ENCODE measurements at regions not wholly inside any gene's neighbourhood (a gene's known extent, or its start where the extent isn't known, plus 50 kb on each side); places are given as distances from the start of the nearest gene placed in this dataset.

DNA sequence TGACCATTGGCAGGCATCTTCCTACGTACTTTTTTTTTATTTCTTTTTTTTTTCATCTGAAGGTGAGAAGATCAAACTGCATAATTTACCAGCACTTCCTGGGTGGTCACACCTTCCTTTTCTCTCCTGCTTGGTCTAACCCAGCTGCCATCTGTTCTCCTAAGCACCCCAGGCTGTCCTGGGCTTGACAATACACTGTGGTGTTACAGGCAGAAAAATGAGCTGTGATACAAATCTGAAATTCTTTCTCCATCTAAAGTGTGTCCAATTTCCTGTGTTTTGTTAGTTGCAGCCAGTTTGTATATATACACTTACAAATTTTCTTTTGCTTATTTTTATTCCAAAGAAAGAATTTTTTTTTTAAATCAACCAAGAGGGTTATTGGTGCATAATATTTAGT, 786.0 kb upstream of the ZEB2 start:
- TF ChIP-seq, protein P1, sequence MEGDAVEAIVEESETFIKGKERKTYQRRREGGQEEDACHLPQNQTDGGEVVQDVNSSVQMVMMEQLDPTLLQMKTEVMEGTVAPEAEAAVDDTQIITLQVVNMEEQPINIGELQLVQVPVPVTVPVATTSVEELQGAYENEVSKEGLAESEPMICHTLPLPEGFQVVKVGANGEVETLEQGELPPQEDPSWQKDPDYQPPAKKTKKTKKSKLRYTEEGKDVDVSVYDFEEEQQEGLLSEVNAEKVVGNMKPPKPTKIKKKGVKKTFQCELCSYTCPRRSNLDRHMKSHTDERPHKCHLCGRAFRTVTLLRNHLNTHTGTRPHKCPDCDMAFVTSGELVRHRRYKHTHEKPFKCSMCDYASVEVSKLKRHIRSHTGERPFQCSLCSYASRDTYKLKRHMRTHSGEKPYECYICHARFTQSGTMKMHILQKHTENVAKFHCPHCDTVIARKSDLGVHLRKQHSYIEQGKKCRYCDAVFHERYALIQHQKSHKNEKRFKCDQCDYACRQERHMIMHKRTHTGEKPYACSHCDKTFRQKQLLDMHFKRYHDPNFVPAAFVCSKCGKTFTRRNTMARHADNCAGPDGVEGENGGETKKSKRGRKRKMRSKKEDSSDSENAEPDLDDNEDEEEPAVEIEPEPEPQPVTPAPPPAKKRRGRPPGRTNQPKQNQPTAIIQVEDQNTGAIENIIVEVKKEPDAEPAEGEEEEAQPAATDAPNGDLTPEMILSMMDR (IDR thresholded peaks at IDR 0.05), result no peak
- no peak for TF ChIP-seq POLR2A (IDR thresholded peaks at IDR 0.05)
